CD4-positive, alpha-beta T cell treated with Interleukin-21 for 1 hour (primary cell): ENCODE measurements at regions not wholly inside any gene's neighbourhood (a gene's known extent, or its start where the extent isn't known, plus 50 kb on each side); places are given as distances from the start of the nearest gene placed in this dataset.

Source experiments
- DNase-seq: peaks from one replicate; pipeline ENCODE4 v3.0.0-alpha.2; 2020

- DNase-seq: no peak
These were observed 82.7 kb downstream of the THAP12 start for GRCh38 chr11:76298255-76298654.

GRCh38 chr11:76296731-76297542 lies 84.0 kb downstream of the THAP12 start:
- no peak for DNase-seq

- DNase-seq: no peak
These were observed 86.9 kb upstream of the WNT11 start for GRCh38 chr11:76293189-76293631.

- DNase-seq: no peak
These were observed 86.4 kb upstream of the WNT11 start for GRCh38 chr11:76292583-76293188.

GRCh38 chr11:76291576-76292526 lies 85.5 kb upstream of the WNT11 start:
- no peak for DNase-seq

GRCh38 chr11:76288166-76288980 lies 82.1 kb upstream of the WNT11 start:
- DNase-seq: peak; percentile 25

GRCh38 chr11:76287227-76287626 lies 80.9 kb upstream of the WNT11 start:
- no peak for DNase-seq

- DNase-seq: no peak
These were observed 79.2 kb upstream of the WNT11 start for GRCh38 chr11:76285397-76286104.

- no peak for DNase-seq
These were observed 77.9 kb upstream of the WNT11 start for GRCh38 chr11:76284161-76284560.

GRCh38 chr11:76282811-76283595 lies 76.7 kb upstream of the WNT11 start:
- no peak for DNase-seq

- no peak for DNase-seq
These were observed 75.9 kb upstream of the WNT11 start for GRCh38 chr11:76282172-76282571.

- DNase-seq: no peak
These were observed 75.2 kb upstream of the WNT11 start for GRCh38 chr11:76281558-76281906.

GRCh38 chr11:76280882-76281557 lies 74.7 kb upstream of the WNT11 start:
- no peak for DNase-seq

- DNase-seq: no peak
These were observed 74.0 kb upstream of the WNT11 start for GRCh38 chr11:76280151-76280881.

- DNase-seq: no peak
These were observed 73.3 kb upstream of the WNT11 start for GRCh38 chr11:76279646-76280045.

- DNase-seq: no peak
These were observed 72.7 kb upstream of the WNT11 start for GRCh38 chr11:76279038-76279437.

GRCh38 chr11:76278526-76278925 lies 72.2 kb upstream of the WNT11 start:
- no peak for DNase-seq

GRCh38 chr11:76277298-76278175 lies 71.2 kb upstream of the WNT11 start:
- no peak for DNase-seq

GRCh38 chr11:76276781-76277155 lies 70.5 kb upstream of the WNT11 start:
- DNase-seq: no peak
